Breast epithelium (tissue), 4 donors: ENCODE measurements at regions not wholly inside any gene's neighbourhood (a gene's known extent, or its start where the extent isn't known, plus 50 kb on each side); places are given as distances from the start of the nearest gene placed in this dataset.

Source experiments
- DNase-seq, 2 donors: peaks; one replicate each; pipeline ENCODE4 v3.0.0-alpha.2; 2019; ENCODE audit warnings: low spot score in 2 of 2
- H3K27ac ChIP-seq, 2 donors: fragments of 200-600 bp; sonication (generic) in 1 of 2; one replicate each; pipeline ENCODE4 v1.5.1; 2016 to 2019; ENCODE audit warnings: mild to moderate bottlenecking in 1 of 2
- H3K27me3 ChIP-seq, 2 donors: fragments of 200-600 bp; sonication (generic) in 1 of 2; one replicate each; pipeline versions ENCODE4 v1.5.1 to v1.6.0; 2017 to 2019; ENCODE audit warnings: control low read depth in 1 of 2, mild to moderate bottlenecking in 1 of 2
- H3K36me3 ChIP-seq: fragments of 200-600 bp; one replicate; pipeline ENCODE4 v1.5.1; 2019
- H3K4me1 ChIP-seq, 2 donors: fragments of 200-600 bp; sonication (generic); one replicate each; pipeline ENCODE4 v1.5.1; 2016 to 2019; ENCODE audit warnings: control low read depth in 1 of 2
- H3K4me3 ChIP-seq, 3 donors: fragments of 200-600 bp; sonication (generic); 1 replicate in 2 of 3; 2 replicates in 1 of 3; pipeline ENCODE4 v1.5.1; 2016 to 2019; ENCODE audit warnings: mild to moderate bottlenecking in 3 of 3, moderate library complexity in 2 of 3
- H3K9me3 ChIP-seq, 2 donors: fragments of 200-600 bp; sonication (generic) in 1 of 2; one replicate each; pipeline ENCODE4 v1.5.1; 2016 to 2019; ENCODE audit warnings: control low read depth in 1 of 2
- CTCF ChIP-seq, 3 donors: fragments of 450-650 bp; IDR thresholded peaks; one replicate each; pipeline ENCODE4 v1.5.1; 2016 to 2017; ENCODE audit warnings: antibody characterized with exemption in 3 of 3, mild to moderate bottlenecking in 3 of 3, moderate library complexity in 3 of 3
- POLR2A ChIP-seq: fragments of 450-650 bp; IDR thresholded peaks from one replicate; pipeline ENCODE4 v1.6.1; 2016; ENCODE audit warnings: antibody characterized with exemption, mild to moderate bottlenecking, moderate library complexity
- POLR2AphosphoS5 ChIP-seq, 3 donors: sonication (generic); formaldehyde crosslinking; IDR thresholded peaks; one replicate each; pipeline ENCODE4 v1.6.1; 2017; ENCODE audit warnings: antibody characterized with exemption in 3 of 3
- intact Hi-C: fragments of 100-400 bp; cut with DNase I; formaldehyde crosslinking; loops from one replicate; pipeline ENCODE4 v1.15.1; 2023; ENCODE audit warnings: low total_unique reads

- no peaks in the 10 kb centered on the region for H3K36me3 ChIP-seq
- DNase-seq = no peak
- TF ChIP-seq CTCF (IDR thresholded peaks at IDR 0.05) = no peak
- no peak for TF ChIP-seq POLR2A
- TF ChIP-seq POLR2AphosphoS5 (IDR thresholded peaks at IDR 0.05) = no peak
- H3K4me1 ChIP-seq = no peaks in the 10 kb centered on the region
- H3K27ac ChIP-seq = no peak overlapping the region
- no peaks in the 10 kb centered on the region for H3K27me3 ChIP-seq
- H3K4me3 ChIP-seq = no peak overlapping the region
- intact Hi-C loops = no loop called here
- H3K9me3 ChIP-seq = no peaks in the 10 kb centered on the region
These were observed 106.8 kb upstream of the NXT1 start for GRCh38 chr20:23243791-23244155.

GRCh38 chr20:23242556-23243180 is 107.9 kb upstream of the NXT1 start:
- no peak for TF ChIP-seq POLR2A
- no peak for TF ChIP-seq POLR2AphosphoS5 (IDR thresholded peaks at IDR 0.05)
- TF ChIP-seq CTCF (IDR thresholded peaks at IDR 0.05) = no peak
- no peak for DNase-seq
- intact Hi-C loops = no loop called here
- Histone ChIP-seq H3K36me3 (no peaks in the 10 kb centered on the region), H3K4me3 (no peak overlapping the region), H3K4me1 (no peaks in the 10 kb centered on the region), H3K9me3 (no peaks in the 10 kb centered on the region), H3K27me3 (no peaks in the 10 kb centered on the region), H3K27ac (no peak overlapping the region)

GRCh38 chr20:23242104-23242503 is 108.5 kb upstream of the NXT1 start:
- no peaks in the 10 kb centered on the region for H3K27me3 ChIP-seq
- no peak for DNase-seq
- no peaks in the 10 kb centered on the region for H3K36me3 ChIP-seq
- intact Hi-C loops = no loop called here
- H3K4me3 ChIP-seq = no peak overlapping the region
- H3K9me3 ChIP-seq = no peaks in the 10 kb centered on the region
- TF ChIP-seq POLR2A (no peak), POLR2AphosphoS5 (IDR thresholded peaks at IDR 0.05) (no peak), CTCF (IDR thresholded peaks at IDR 0.05) (no peak)
- no peaks in the 10 kb centered on the region for H3K4me1 ChIP-seq
- H3K27ac ChIP-seq = no peak overlapping the region

GRCh38 chr20:23241416-23241815 is 109.2 kb upstream of the NXT1 start:
- Histone ChIP-seq H3K36me3 (no peaks in the 10 kb centered on the region), H3K9me3 (no peaks in the 10 kb centered on the region), H3K27ac (no peak overlapping the region), H3K4me3 (no peak overlapping the region), H3K27me3 (no peaks in the 10 kb centered on the region), H3K4me1 (no peaks in the 10 kb centered on the region)
- TF ChIP-seq CTCF (IDR thresholded peaks at IDR 0.05) (no peak), POLR2A (no peak), POLR2AphosphoS5 (IDR thresholded peaks at IDR 0.05) (no peak)
- intact Hi-C loops = no loop called here
- no peak for DNase-seq

- no peak for TF ChIP-seq POLR2A
- no peak for TF ChIP-seq POLR2AphosphoS5 (IDR thresholded peaks at IDR 0.05)
These were observed 110.1 kb upstream of the NXT1 start for GRCh38 chr20:23240519-23240918.

GRCh38 chr20:23237201-23237600 is 113.4 kb upstream of the NXT1 start:
- no peak for DNase-seq
- Histone ChIP-seq H3K27me3 (no peaks in the 10 kb centered on the region), H3K27ac (no peak overlapping the region), H3K4me3 (no peak overlapping the region), H3K4me1 (no peaks in the 10 kb centered on the region), H3K36me3 (no peaks in the 10 kb centered on the region), H3K9me3 (peaks cover 0 to 1% of the 10 kb centered on the region in 2 donors)
- TF ChIP-seq POLR2AphosphoS5 (IDR thresholded peaks at IDR 0.05) (no peak), CTCF (IDR thresholded peaks at IDR 0.05) (no peak), POLR2A (no peak)
- intact Hi-C loops = no loop called here

More at GRCh38 chr20:23240519-23240918, 110.1 kb upstream of the NXT1 start:
- H3K4me1 ChIP-seq = no peaks in the 10 kb centered on the region
- intact Hi-C loops = no loop called here
- H3K4me3 ChIP-seq = no peak overlapping the region
- H3K27ac ChIP-seq = no peak overlapping the region
- no peak for DNase-seq
- H3K27me3 ChIP-seq = no peaks in the 10 kb centered on the region
- no peaks in the 10 kb centered on the region for H3K9me3 ChIP-seq
- H3K36me3 ChIP-seq = no peaks in the 10 kb centered on the region
